MCF 10A (cell line): ENCODE measurements at regions not wholly inside any gene's neighbourhood (a gene's known extent, or its start where the extent isn't known, plus 50 kb on each side); places are given as distances from the start of the nearest gene placed in this dataset.

Experiments
- BruUV-seq: library from RNA; stranded (reverse); fragments of 400-500 nt; replicated peaks from 2 replicates; lab custom pipeline; 2021; lab: Mats Ljungman, UMichigan
- CTCF ChIA-PET: fragments of 300-600 bp; sonication (Branson Sonifier 250); formaldehyde crosslinking; extraction: SDS; loops from one replicate; lab custom pipeline; 2021; ENCODE audit warnings: antibody characterized with exemption, inconsistent platforms; lab: Yijun Ruan, JAX
- POLR2A ChIA-PET: fragments of 300-600, 350-650 bp; sonication (Branson Sonifier 250); formaldehyde crosslinking; extraction: SDS; loops from one replicate; lab custom pipeline; 2020; ENCODE audit warnings: antibody characterized with exemption, inconsistent platforms; lab: Yijun Ruan, JAX
- DNase-seq: peaks from one replicate; pipeline ENCODE4 v3.0.0-alpha.2; 2018; ENCODE audit not compliant: unreplicated experiment
- H3K27ac Mint-ChIP-seq: one replicate; pipeline ENCODE4 v1.8.0; 2022; ENCODE audit warnings: mild to moderate bottlenecking, low read depth, mixed read lengths; ENCODE audit not compliant: unreplicated experiment
- H3K27me3 Mint-ChIP-seq: one replicate; pipeline ENCODE4 v1.8.0; 2022; ENCODE audit warnings: mixed read lengths; ENCODE audit not compliant: insufficient read depth, unreplicated experiment
- H3K36me3 Mint-ChIP-seq: one replicate; pipeline ENCODE4 v1.8.0; 2022; ENCODE audit warnings: mild to moderate bottlenecking, moderate library complexity, mixed read lengths; ENCODE audit not compliant: insufficient read depth, unreplicated experiment
- H3K4me1 Mint-ChIP-seq: one replicate; pipeline ENCODE4 v1.8.0; 2022; ENCODE audit warnings: mixed read lengths; ENCODE audit not compliant: insufficient read depth, unreplicated experiment
- H3K4me3 Mint-ChIP-seq: one replicate; pipeline ENCODE4 v1.8.0; 2022; ENCODE audit warnings: mild to moderate bottlenecking, moderate library complexity, mixed read lengths; ENCODE audit not compliant: unreplicated experiment
- H3K9me3 Mint-ChIP-seq: one replicate; pipeline ENCODE4 v1.8.0; 2022; ENCODE audit warnings: mixed read lengths; ENCODE audit not compliant: unreplicated experiment
- CTCF ChIP-seq: fragments of 200-600 bp; IDR thresholded peaks from one replicate; pipeline ENCODE4 v1.8.0; 2022; ENCODE audit warnings: antibody characterized with exemption, mild to moderate bottlenecking; ENCODE audit not compliant: unreplicated experiment
- intact Hi-C: fragments of 100-400 bp; cut with micrococcal nuclease; formaldehyde crosslinking; loops from 2 replicates; pipeline ENCODE4 v1.14.1; 2022

- Mint-ChIP-seq H3K4me3 (peak overlapping the region; percentile 40), H3K27ac (peak overlapping the region; percentile 69), H3K36me3 (no peaks in the 10 kb centered on the region), H3K27me3 (no peaks in the 10 kb centered on the region), H3K9me3 (no peaks in the 10 kb centered on the region), H3K4me1 (peaks cover 9% of the 10 kb centered on the region)
- ChIA-PET POLR2A (interaction anchor here (0.5 kb wide), 1 partner anchor 611 kb away, joined by 3 read pairs; no protein-coding TSS in a partner anchor), CTCF (no interaction called here)
- DNase-seq, result no peak
- BruUV-seq, result no TSS peak
- intact Hi-C loops, result no loop called here
- no peak for TF ChIP-seq CTCF
Measured at GRCh38 chr2:8118940-8119781, 562.7 kb upstream of the ID2 start.

- H3K27me3 Mint-ChIP-seq, result no peaks in the 10 kb centered on the region
- no peak for TF ChIP-seq CTCF
- no peaks in the 10 kb centered on the region for H3K36me3 Mint-ChIP-seq
- H3K9me3 Mint-ChIP-seq, result no peaks in the 10 kb centered on the region
- intact Hi-C loops, result no loop called here
- ChIA-PET CTCF (no interaction called here), POLR2A (interaction anchor here (0.5 kb wide), 1 partner anchor 610 kb away, joined by 3 read pairs; no protein-coding TSS in a partner anchor)
- peak; percentile 68 for DNase-seq
- peak overlapping the region; percentile 69 for H3K27ac Mint-ChIP-seq
- peak overlapping the region; percentile 40 for H3K4me3 Mint-ChIP-seq
- no TSS peak for BruUV-seq
- H3K4me1 Mint-ChIP-seq, result peaks cover 9% of the 10 kb centered on the region
Measured at GRCh38 chr2:8119782-8120505, 561.9 kb upstream of the ID2 start.

GRCh38 chr2:8120506-8120860 lies 561.4 kb upstream of the ID2 start:
- TF ChIP-seq CTCF, result no peak
- POLR2A ChIA-PET, result no interaction called here
- H3K27me3 Mint-ChIP-seq, result no peaks in the 10 kb centered on the region
- H3K4me3 Mint-ChIP-seq, result peak overlapping the region; percentile 40
- intact Hi-C loops, result no loop called here
- H3K4me1 Mint-ChIP-seq, result peaks cover 9% of the 10 kb centered on the region
- DNase-seq, result no peak
- CTCF ChIA-PET, result no interaction called here
- H3K27ac Mint-ChIP-seq, result peak overlapping the region; percentile 69
- no peaks in the 10 kb centered on the region for H3K9me3 Mint-ChIP-seq
- no TSS peak for BruUV-seq
- no peaks in the 10 kb centered on the region for H3K36me3 Mint-ChIP-seq
